Neural cell (in vitro differentiated cells): ENCODE measurements at regions not wholly inside any gene's neighbourhood (a gene's known extent, or its start where the extent isn't known, plus 50 kb on each side); places are given as distances from the start of the nearest gene placed in this dataset.

ENCODE experiments used
- H2AFZ ChIP-seq: fragments of 200-600, 300-800 bp; sonication (generic), shearing (Covaris generic); 2 replicates; pipeline ENCODE4 v1.6.0; 2014; ENCODE audit warnings: low read depth, mild to moderate bottlenecking, antibody characterized with exemption, low read length, moderate library complexity
- H3F3A ChIP-seq: fragments of 200-600 bp; shearing (Covaris generic); 2 replicates; pipeline ENCODE4 v1.6.1; 2016; ENCODE audit warnings: mild to moderate bottlenecking, moderate library complexity, mixed read lengths, antibody characterized with exemption, low read length; ENCODE audit not compliant: insufficient read depth, poor library complexity, severe bottlenecking
- H3K27ac ChIP-seq: fragments of 200-600, 300-800 bp; sonication (generic), shearing (Covaris generic); 2 replicates; pipeline ENCODE4 v1.5.1; 2014; ENCODE audit warnings: mild to moderate bottlenecking, low read length, moderate library complexity
- H3K27me3 ChIP-seq: fragments of 300-800, 200-600 bp; sonication (generic), shearing (Covaris generic); 2 replicates; pipeline ENCODE4 v1.6.0; 2014; ENCODE audit warnings: mild to moderate bottlenecking, low read depth, low read length, moderate library complexity; ENCODE audit not compliant: insufficient read depth
- H3K36me3 ChIP-seq: fragments of 300-800, 200-600 bp; sonication (generic), shearing (Covaris generic); 2 replicates; pipeline ENCODE4 v1.5.1; 2014; ENCODE audit warnings: mild to moderate bottlenecking, antibody characterized with exemption, low read length, moderate library complexity; ENCODE audit not compliant: insufficient read depth
- H3K4me2 ChIP-seq: fragments of 300-800, 200-600 bp; sonication (generic), shearing (Covaris generic); 2 replicates; pipeline ENCODE4 v1.6.0; 2014; ENCODE audit warnings: mild to moderate bottlenecking, low read length
- H3K4me3 ChIP-seq: fragments of 300-800, 200-600 bp; sonication (generic), shearing (Covaris generic); 2 replicates; pipeline ENCODE4 v1.5.1; 2014; ENCODE audit warnings: mild to moderate bottlenecking, low read length, moderate library complexity
- H3K79me2 ChIP-seq: fragments of 200-600 bp; shearing (Covaris generic); replicated peaks from 2 replicates; pipeline ENCODE4 v1.6.0; 2014; ENCODE audit warnings: mild to moderate bottlenecking, low read length, moderate library complexity; ENCODE audit not compliant: insufficient read depth
- H3K9ac ChIP-seq: fragments of 300-800, 200-600 bp; sonication (generic), shearing (Covaris generic); 2 replicates; pipeline ENCODE4 v1.6.1; 2016; ENCODE audit warnings: mild to moderate bottlenecking, low read length, mixed read lengths
- H3K9me2 ChIP-seq: fragments of 200-600 bp; shearing (Covaris generic); 2 replicates; pipeline ENCODE4 v1.6.1; 2016; ENCODE audit warnings: mild to moderate bottlenecking, low read length, mixed read lengths; ENCODE audit not compliant: insufficient read depth
- H3K9me3 ChIP-seq: fragments of 200-600, 300-800 bp; sonication (generic), shearing (Covaris generic); 2 replicates; pipeline ENCODE4 v1.6.1; 2016; ENCODE audit warnings: mild to moderate bottlenecking, mixed run types, low read length, moderate library complexity, mixed read lengths
- H4K20me1 ChIP-seq: fragments of 200-600 bp; shearing (Covaris generic); 2 replicates; pipeline ENCODE4 v1.6.1; 2016; ENCODE audit warnings: mild to moderate bottlenecking, mixed run types; ENCODE audit not compliant: insufficient read depth
- CTCF ChIP-seq: fragments of 450-650 bp; IDR thresholded peaks from 2 replicates; pipeline ENCODE4 v1.5.1; 2014; ENCODE audit warnings: antibody characterized with exemption, mild to moderate bottlenecking, moderate library complexity; ENCODE audit not compliant: poor library complexity, severe bottlenecking
- EP300 ChIP-seq: fragments of 450-650 bp; conservative IDR thresholded peaks from 2 replicates; pipeline ENCODE4 v1.6.1; 2014; ENCODE audit warnings: antibody characterized with exemption, mild to moderate bottlenecking, moderate library complexity; ENCODE audit not compliant: poor library complexity, severe bottlenecking
- EZH2 ChIP-seq: fragments of 200-600, 300-800 bp; shearing (Covaris generic), sonication (generic); IDR thresholded peaks from 2 replicates; pipeline ENCODE4 v1.6.1; 2014; ENCODE audit warnings: antibody characterized with exemption, low read length, borderline replicate concordance, mild to moderate bottlenecking; ENCODE audit not compliant: insufficient read depth, poor library complexity, severe bottlenecking
- MXI1 ChIP-seq: fragments of 450-650 bp; conservative IDR thresholded peaks from 2 replicates; pipeline ENCODE4 v1.6.1; 2014; ENCODE audit warnings: antibody characterized with exemption, mild to moderate bottlenecking; ENCODE audit not compliant: poor library complexity, severe bottlenecking
- POLR2AphosphoS5 ChIP-seq: IDR thresholded peaks from 2 replicates; pipeline ENCODE4 v1.6.1; 2012
- RAD21 ChIP-seq: fragments of 450-650 bp; conservative IDR thresholded peaks from 2 replicates; pipeline ENCODE4 v1.6.1; 2014; ENCODE audit warnings: antibody characterized with exemption, mild to moderate bottlenecking, moderate library complexity
- REST ChIP-seq: IDR thresholded peaks from 2 replicates; pipeline ENCODE4 v1.6.1; 2012; ENCODE audit warnings: borderline replicate concordance
- SMC3 ChIP-seq: fragments of 450-650 bp; conservative IDR thresholded peaks from 2 replicates; pipeline ENCODE4 v1.6.1; 2014; ENCODE audit warnings: antibody characterized with exemption, mild to moderate bottlenecking, moderate library complexity; ENCODE audit not compliant: poor library complexity
- TAF1 ChIP-seq: IDR thresholded peaks from 2 replicates; pipeline ENCODE4 v1.6.1; 2012; ENCODE audit warnings: low read depth

GRCh38 chr3:31255007-31255581 lies 277.6 kb upstream of the STT3B start:
- TF ChIP-seq POLR2AphosphoS5 (no peak), REST (no peak), SMC3 (no peak), RAD21 (no peak), EZH2 (no peak), TAF1 (no peak), MXI1 (no peak), CTCF (no peak), EP300 (no peak)
- no peaks in the 10 kb centered on the region for H3K36me3 ChIP-seq
- no peak overlapping the region for H3K27ac ChIP-seq
- no peaks in the 10 kb centered on the region for H3K79me2 ChIP-seq
- H4K20me1 ChIP-seq = no peaks in the 10 kb centered on the region
- H3K27me3 ChIP-seq = no peaks in the 10 kb centered on the region
- no peaks in the 10 kb centered on the region for H3F3A ChIP-seq
- H3K9ac ChIP-seq = no peak overlapping the region
- no peaks in the 10 kb centered on the region for H3K9me3 ChIP-seq
- no peak overlapping the region for H2AFZ ChIP-seq
- no peak overlapping the region for H3K4me2 ChIP-seq
- no peak overlapping the region for H3K4me3 ChIP-seq
- no peaks in the 10 kb centered on the region for H3K9me2 ChIP-seq

DNA sequence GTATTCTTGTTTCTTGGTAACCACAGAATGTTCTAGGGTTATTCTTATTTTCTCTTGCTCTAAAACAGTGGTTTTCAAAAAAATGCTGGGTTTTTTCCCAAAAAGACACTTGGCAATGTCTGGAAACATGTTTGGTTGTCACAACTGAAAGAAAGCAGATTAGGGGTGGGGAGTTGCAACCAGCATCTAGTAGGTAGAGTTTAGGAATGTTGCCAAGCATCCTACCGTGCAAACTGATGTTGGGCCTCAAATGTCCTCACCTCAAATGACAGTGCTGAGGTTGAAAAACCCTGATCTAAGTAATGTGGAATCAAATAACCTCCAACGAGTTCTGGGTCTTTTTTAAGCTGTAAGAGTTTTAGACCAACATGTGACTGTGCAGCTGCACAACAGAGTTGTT lies 270.5 kb upstream of the STT3B start:
- no peaks in the 10 kb centered on the region for H3F3A ChIP-seq
- no peak overlapping the region for H3K27ac ChIP-seq
- no peak overlapping the region for H3K4me2 ChIP-seq
- no peaks in the 10 kb centered on the region for H3K27me3 ChIP-seq
- no peak overlapping the region for H3K4me3 ChIP-seq
- H2AFZ ChIP-seq = no peak overlapping the region
- H3K79me2 ChIP-seq = no peaks in the 10 kb centered on the region
- H4K20me1 ChIP-seq = no peaks in the 10 kb centered on the region
- no peaks in the 10 kb centered on the region for H3K9me3 ChIP-seq
- no peaks in the 10 kb centered on the region for H3K9me2 ChIP-seq
- H3K36me3 ChIP-seq = no peaks in the 10 kb centered on the region
- no peak for TF ChIP-seq TAF1
- no peak overlapping the region for H3K9ac ChIP-seq

GRCh38 chr3:31263897-31264296 lies 268.8 kb upstream of the STT3B start:
- Histone ChIP-seq H2AFZ (no peak overlapping the region), H3K9me3 (no peaks in the 10 kb centered on the region), H3K36me3 (no peaks in the 10 kb centered on the region), H3F3A (no peaks in the 10 kb centered on the region), H3K9ac (no peak overlapping the region), H3K9me2 (no peaks in the 10 kb centered on the region), H3K4me3 (no peak overlapping the region), H4K20me1 (no peaks in the 10 kb centered on the region), H3K27me3 (no peaks in the 10 kb centered on the region), H3K4me2 (no peak overlapping the region), H3K79me2 (no peaks in the 10 kb centered on the region), H3K27ac (no peak overlapping the region)
- TF ChIP-seq REST (no peak), RAD21 (no peak), MXI1 (no peak), EP300 (no peak), SMC3 (no peak), TAF1 (no peak), POLR2AphosphoS5 (no peak), CTCF (no peak), EZH2 (no peak)
